Fibroblast of lung (primary cell): ENCODE measurements at regions not wholly inside any gene's neighbourhood (a gene's known extent, or its start where the extent isn't known, plus 50 kb on each side); places are given as distances from the start of the nearest gene placed in this dataset.
A peak's percentile ranks its signal among the peaks of the same experiment; 100 is the strongest.

Experiments used
- DNase-seq, 2 donors: peaks; one replicate each; pipeline versions ENCODE4 v3.0.0 to v3.0.0-alpha.2; 2010; ENCODE audit warnings: low read depth in 2 of 2
- H2AFZ ChIP-seq: 2 replicates; pipeline ENCODE4 v1.5.1; 2012; ENCODE audit warnings: low read length, control low read depth, inconsistent platforms
- H3K27ac ChIP-seq: 2 replicates; pipeline ENCODE4 v1.5.1; 2011; ENCODE audit warnings: low read length, control low read depth; ENCODE audit not compliant: insufficient read depth
- H3K27me3 ChIP-seq: 2 replicates; pipeline ENCODE4 v1.5.1; 2011; ENCODE audit warnings: mild to moderate bottlenecking, low read length; ENCODE audit not compliant: control insufficient read depth, insufficient read depth
- H3K36me3 ChIP-seq: 2 replicates; pipeline ENCODE4 v1.5.1; 2011; ENCODE audit warnings: low read length; ENCODE audit not compliant: control insufficient read depth, insufficient read depth
- H3K4me1 ChIP-seq: 2 replicates; pipeline ENCODE4 v1.5.1; 2011; ENCODE audit warnings: low read length; ENCODE audit not compliant: control insufficient read depth, insufficient read depth; ENCODE audit errors: extremely low read depth
- H3K4me2 ChIP-seq: 2 replicates; pipeline ENCODE4 v1.5.1; 2011; ENCODE audit warnings: low read length, control low read depth; ENCODE audit not compliant: insufficient read depth; ENCODE audit errors: extremely low read depth
- H3K4me3 ChIP-seq, 4 experiments: fragments of 200-600 bp in 1 of 4; sonication (generic) in 1 of 4; replicated peaks in 1 of 4; 2 replicates each; pipeline ENCODE4 v1.5.1; 2011 to 2016; ENCODE audit warnings: low read length in 4 of 4, low read depth in 3 of 4, mild to moderate bottlenecking in 3 of 4, control low read depth in 2 of 4, inconsistent platforms in 1 of 4, mixed read lengths in 1 of 4; ENCODE audit not compliant: insufficient read depth in 1 of 4; ENCODE audit errors: control extremely low read depth in 1 of 4
- H3K79me2 ChIP-seq: 2 replicates; pipeline ENCODE4 v1.5.1; 2012; ENCODE audit warnings: mild to moderate bottlenecking, low read length, inconsistent platforms; ENCODE audit not compliant: control insufficient read depth, insufficient read depth
- H3K9ac ChIP-seq: 2 replicates; pipeline ENCODE4 v1.5.1; 2011; ENCODE audit warnings: mild to moderate bottlenecking, low read length, control low read depth; ENCODE audit not compliant: insufficient read depth
- H3K9me3 ChIP-seq: 2 replicates; pipeline ENCODE4 v1.5.1; 2012; ENCODE audit warnings: low read depth, low read length; ENCODE audit not compliant: control insufficient read depth, insufficient read depth
- H4K20me1 ChIP-seq: 2 replicates; pipeline ENCODE4 v1.5.1; 2011; ENCODE audit warnings: low read length; ENCODE audit not compliant: control insufficient read depth, insufficient read depth; ENCODE audit errors: extremely low read depth
- EZH2 ChIP-seq: IDR thresholded peaks from 2 replicates; pipeline ENCODE4 v1.5.1; 2012; ENCODE audit warnings: low read length, control low read depth, mild to moderate bottlenecking; ENCODE audit errors: missing control alignments
- TF ChIP-seq, protein P1 (sequence below), 2 donors: IDR thresholded peaks in 1 of 2; conservative IDR thresholded peaks in 1 of 2; 1 replicate in 1 of 2; 2 replicates in 1 of 2; pipeline ENCODE4 v1.5.1; 2011 to 2012; ENCODE audit warnings: low read length in 2 of 2, control low read depth in 1 of 2, inconsistent platforms in 1 of 2, low read depth in 1 of 2, mild to moderate bottlenecking in 1 of 2

GRCh38 chr7:145092766-145093165, 256.9 kb upstream of the TPK1 start:
- H3K4me2 ChIP-seq, result no peak overlapping the region
- no peaks in the 10 kb centered on the region for H4K20me1 ChIP-seq
- no peak overlapping the region for H3K4me3 ChIP-seq
- H3K9me3 ChIP-seq, result no peaks in the 10 kb centered on the region
- no peaks in the 10 kb centered on the region for H3K4me1 ChIP-seq
- H3K27me3 ChIP-seq, result no peaks in the 10 kb centered on the region
- TF ChIP-seq, protein P1, sequence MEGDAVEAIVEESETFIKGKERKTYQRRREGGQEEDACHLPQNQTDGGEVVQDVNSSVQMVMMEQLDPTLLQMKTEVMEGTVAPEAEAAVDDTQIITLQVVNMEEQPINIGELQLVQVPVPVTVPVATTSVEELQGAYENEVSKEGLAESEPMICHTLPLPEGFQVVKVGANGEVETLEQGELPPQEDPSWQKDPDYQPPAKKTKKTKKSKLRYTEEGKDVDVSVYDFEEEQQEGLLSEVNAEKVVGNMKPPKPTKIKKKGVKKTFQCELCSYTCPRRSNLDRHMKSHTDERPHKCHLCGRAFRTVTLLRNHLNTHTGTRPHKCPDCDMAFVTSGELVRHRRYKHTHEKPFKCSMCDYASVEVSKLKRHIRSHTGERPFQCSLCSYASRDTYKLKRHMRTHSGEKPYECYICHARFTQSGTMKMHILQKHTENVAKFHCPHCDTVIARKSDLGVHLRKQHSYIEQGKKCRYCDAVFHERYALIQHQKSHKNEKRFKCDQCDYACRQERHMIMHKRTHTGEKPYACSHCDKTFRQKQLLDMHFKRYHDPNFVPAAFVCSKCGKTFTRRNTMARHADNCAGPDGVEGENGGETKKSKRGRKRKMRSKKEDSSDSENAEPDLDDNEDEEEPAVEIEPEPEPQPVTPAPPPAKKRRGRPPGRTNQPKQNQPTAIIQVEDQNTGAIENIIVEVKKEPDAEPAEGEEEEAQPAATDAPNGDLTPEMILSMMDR (conservative IDR thresholded peaks at IDR 0.05 in 1 of 2, IDR thresholded peaks at IDR 0.05 in 1 of 2; ENCODE audit: low read depth in 1 of 2, low read length in 2 of 2), result no peak
- TF ChIP-seq EZH2, result no peak
- peak in 1 of 2 donors; percentile 5 for DNase-seq
- H2AFZ ChIP-seq, result no peak overlapping the region
- H3K27ac ChIP-seq, result no peak overlapping the region
- no peaks in the 10 kb centered on the region for H3K36me3 ChIP-seq
- H3K79me2 ChIP-seq, result no peaks in the 10 kb centered on the region
- H3K9ac ChIP-seq, result no peak overlapping the region

DNA sequence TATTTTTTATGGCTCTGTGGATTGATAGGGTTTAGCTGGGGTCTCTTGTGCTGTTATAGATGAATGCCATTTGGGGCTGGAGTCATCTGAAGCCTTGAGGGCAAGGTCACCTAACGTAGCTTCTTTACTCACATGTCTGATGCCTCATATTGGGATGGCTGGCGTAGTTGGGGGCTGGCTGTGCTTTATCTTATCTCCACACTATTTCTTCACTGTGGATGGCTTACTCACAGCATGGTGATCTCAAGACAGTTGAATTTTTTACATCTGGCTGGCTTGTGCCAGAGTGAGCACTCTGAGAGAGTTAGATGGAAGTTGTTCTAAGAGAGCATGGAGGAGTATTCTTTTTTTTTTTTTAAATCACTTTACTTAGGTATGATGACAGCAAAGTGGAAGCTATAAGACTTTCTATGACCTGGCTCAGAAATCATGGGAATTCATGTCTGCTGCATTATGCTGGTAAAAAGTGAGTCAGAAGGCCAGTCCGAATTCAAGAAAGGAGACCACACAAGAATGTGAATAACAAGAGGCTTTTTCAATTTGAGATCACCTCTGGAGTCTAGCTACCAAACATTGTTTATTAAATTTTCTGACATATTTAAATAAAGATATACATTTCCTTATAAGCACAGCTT, 252.4 kb upstream of the TPK1 start:
- no peaks in the 10 kb centered on the region for H3K36me3 ChIP-seq
- H3K9ac ChIP-seq, result no peak overlapping the region
- no peak overlapping the region for H3K4me3 ChIP-seq
- H3K9me3 ChIP-seq, result no peaks in the 10 kb centered on the region
- H3K27ac ChIP-seq, result no peak overlapping the region
- no peaks in the 10 kb centered on the region for H3K27me3 ChIP-seq
- no peaks in the 10 kb centered on the region for H4K20me1 ChIP-seq
- H2AFZ ChIP-seq, result no peak overlapping the region
- no peak overlapping the region for H3K4me2 ChIP-seq
- TF ChIP-seq, protein P1 (conservative IDR thresholded peaks at IDR 0.05 in 1 of 2, IDR thresholded peaks at IDR 0.05 in 1 of 2; ENCODE audit: low read depth in 1 of 2, low read length in 2 of 2), result no peak
- TF ChIP-seq EZH2, result no peak
- H3K79me2 ChIP-seq, result no peaks in the 10 kb centered on the region
- no peaks in the 10 kb centered on the region for H3K4me1 ChIP-seq
- no peak for DNase-seq

- H3K4me2 ChIP-seq, result no peak overlapping the region
- H3K27me3 ChIP-seq, result no peaks in the 10 kb centered on the region
- no peak overlapping the region for H2AFZ ChIP-seq
- DNase-seq, result no peak
- H3K79me2 ChIP-seq, result no peaks in the 10 kb centered on the region
- H3K4me3 ChIP-seq, result no peak overlapping the region
- H3K27ac ChIP-seq, result no peak overlapping the region
- no peaks in the 10 kb centered on the region for H4K20me1 ChIP-seq
- H3K9me3 ChIP-seq, result no peaks in the 10 kb centered on the region
- no peaks in the 10 kb centered on the region for H3K36me3 ChIP-seq
- H3K9ac ChIP-seq, result no peak overlapping the region
- no peaks in the 10 kb centered on the region for H3K4me1 ChIP-seq
- TF ChIP-seq EZH2, result no peak
- TF ChIP-seq, protein P1 (conservative IDR thresholded peaks at IDR 0.05 in 1 of 2, IDR thresholded peaks at IDR 0.05 in 1 of 2; ENCODE audit: low read depth in 1 of 2, low read length in 2 of 2), result no peak
Observed at GRCh38 chr7:145082366-145083161, 246.7 kb upstream of the TPK1 start.
